ENCODE measurements at regions not wholly inside any gene's neighbourhood (a gene's known extent, or its start where the extent isn't known, plus 50 kb on each side); places are given as distances from the start of the nearest gene placed in this dataset.

GRCh38 chr4:41455206-41455605 is 82.8 kb upstream of the LIMCH1 start:
- TF ChIP-seq POLR2A (IDR thresholded peaks at IDR 0.05; ENCODE audit: low read length) (no peak), GATA1 (IDR thresholded peaks at IDR 0.05; ENCODE audit: low read depth, low read length) (no peak)

Data from erythroblast (primary cell).